ENCODE measurements at regions not wholly inside any gene's neighbourhood (a gene's known extent, or its start where the extent isn't known, plus 50 kb on each side); places are given as distances from the start of the nearest gene placed in this dataset.

DNA sequence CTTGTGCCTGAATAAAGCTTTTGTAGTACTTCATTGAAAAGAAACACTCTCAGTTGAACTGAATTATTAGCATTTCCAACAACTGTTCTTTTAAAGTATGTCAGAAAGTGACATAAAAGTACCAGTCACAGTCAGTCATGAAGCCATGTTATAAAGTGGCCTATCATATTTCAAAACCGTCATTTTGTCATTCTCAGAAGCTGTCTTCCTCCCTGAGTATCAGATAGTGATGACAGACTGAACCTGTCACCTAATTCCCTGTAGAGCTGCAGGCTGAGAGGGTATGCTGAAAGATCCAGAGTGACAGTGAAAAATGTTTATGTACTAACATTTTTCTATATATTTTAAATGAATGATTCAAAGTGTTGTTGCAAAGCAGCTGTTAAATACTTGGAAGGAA is 1121.7 kb upstream of the PRMT6 start:
- no peak overlapping the region for H3K4me3 ChIP-seq (replicated peaks in 1 of 2; ENCODE audit: low read depth in 2 of 2, low read length in 2 of 2)
- TF ChIP-seq, protein P1, sequence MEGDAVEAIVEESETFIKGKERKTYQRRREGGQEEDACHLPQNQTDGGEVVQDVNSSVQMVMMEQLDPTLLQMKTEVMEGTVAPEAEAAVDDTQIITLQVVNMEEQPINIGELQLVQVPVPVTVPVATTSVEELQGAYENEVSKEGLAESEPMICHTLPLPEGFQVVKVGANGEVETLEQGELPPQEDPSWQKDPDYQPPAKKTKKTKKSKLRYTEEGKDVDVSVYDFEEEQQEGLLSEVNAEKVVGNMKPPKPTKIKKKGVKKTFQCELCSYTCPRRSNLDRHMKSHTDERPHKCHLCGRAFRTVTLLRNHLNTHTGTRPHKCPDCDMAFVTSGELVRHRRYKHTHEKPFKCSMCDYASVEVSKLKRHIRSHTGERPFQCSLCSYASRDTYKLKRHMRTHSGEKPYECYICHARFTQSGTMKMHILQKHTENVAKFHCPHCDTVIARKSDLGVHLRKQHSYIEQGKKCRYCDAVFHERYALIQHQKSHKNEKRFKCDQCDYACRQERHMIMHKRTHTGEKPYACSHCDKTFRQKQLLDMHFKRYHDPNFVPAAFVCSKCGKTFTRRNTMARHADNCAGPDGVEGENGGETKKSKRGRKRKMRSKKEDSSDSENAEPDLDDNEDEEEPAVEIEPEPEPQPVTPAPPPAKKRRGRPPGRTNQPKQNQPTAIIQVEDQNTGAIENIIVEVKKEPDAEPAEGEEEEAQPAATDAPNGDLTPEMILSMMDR (IDR thresholded peaks at IDR 0.05; ENCODE audit: low read depth, low read length), result no peak
- DNase-seq (ENCODE audit: low read depth in 2 of 2), result no peak

DNA sequence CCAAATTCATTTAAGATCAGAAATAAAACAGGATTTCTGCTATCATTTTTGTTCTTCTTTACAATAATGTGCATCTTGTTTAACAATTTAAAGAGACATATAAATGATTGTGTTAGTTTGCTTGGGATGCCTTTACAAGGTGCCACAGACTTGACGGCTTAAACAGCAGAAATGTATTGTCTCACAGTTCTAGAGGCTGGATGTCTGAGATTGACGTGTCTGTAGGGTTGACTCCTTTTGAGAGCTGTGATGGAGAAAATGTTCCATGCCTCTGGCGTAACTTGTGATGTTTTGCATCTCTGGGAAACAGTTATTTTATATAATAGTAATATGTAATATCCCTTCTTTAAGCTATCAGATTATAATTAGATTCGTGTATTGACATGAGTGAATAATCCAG is 1091.6 kb upstream of the PRMT6 start:
- H3K4me3 ChIP-seq (replicated peaks in 1 of 2; ENCODE audit: low read depth in 2 of 2, low read length in 2 of 2), result no peak overlapping the region
- no peak for DNase-seq (ENCODE audit: low read depth in 2 of 2)
- TF ChIP-seq, protein P1 (IDR thresholded peaks at IDR 0.05; ENCODE audit: low read depth, low read length), result no peak

DNA sequence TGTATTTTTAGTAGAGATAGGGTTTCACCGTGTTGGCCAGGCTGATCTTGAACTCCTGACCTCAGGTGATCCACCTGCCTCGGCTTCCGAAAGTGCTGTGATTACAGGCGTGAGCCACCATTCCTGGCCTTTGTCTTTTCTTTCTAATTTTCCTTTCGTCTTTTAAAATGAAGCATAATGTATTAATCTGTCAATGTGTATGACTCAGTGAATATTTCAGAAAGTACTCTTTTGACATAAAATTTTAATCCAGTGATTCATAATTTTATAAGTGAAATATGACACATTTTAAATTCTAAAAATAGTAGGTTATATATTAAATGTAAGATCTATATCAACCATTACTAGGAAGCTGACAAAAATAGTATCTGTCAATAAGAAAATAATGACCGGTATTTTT is 1059.0 kb upstream of the PRMT6 start:
- no peak for DNase-seq (ENCODE audit: low read depth in 2 of 2)
- H3K4me3 ChIP-seq (replicated peaks in 1 of 2; ENCODE audit: low read depth in 2 of 2, low read length in 2 of 2), result no peak overlapping the region
- TF ChIP-seq, protein P1 (IDR thresholded peaks at IDR 0.05; ENCODE audit: low read depth, low read length), result no peak

DNA sequence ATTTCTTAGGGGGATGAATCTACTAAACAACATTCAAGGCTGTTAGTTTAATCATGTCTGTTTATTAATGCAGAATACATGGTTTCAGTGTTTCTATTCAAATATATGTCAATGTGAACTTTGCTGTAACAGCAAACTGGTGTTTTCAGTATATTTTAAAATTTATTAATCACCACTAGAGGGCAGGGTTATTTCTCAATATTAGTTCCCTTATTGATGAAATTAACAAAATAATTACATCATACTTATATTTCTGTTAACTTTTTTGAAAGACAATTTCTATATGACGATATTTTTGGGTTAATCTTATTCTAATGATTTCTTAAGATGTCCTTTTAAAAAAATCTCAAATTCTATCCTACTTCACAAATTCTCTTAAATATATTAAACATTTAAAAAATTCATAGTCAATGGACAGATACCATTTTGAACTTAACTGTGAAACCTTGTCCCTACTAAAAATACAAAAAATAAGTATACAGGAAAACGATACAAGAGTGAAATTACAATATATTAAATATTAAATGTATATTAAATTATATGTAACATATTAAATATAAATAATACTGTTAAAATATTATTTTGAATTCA is 1034.1 kb upstream of the PRMT6 start:
- no peak overlapping the region for H3K4me3 ChIP-seq (replicated peaks in 1 of 2; ENCODE audit: low read depth in 2 of 2, low read length in 2 of 2)
- peak; percentile 2 to 17 for DNase-seq (ENCODE audit: low read depth in 2 of 2)
- TF ChIP-seq, protein P1 (IDR thresholded peaks at IDR 0.05; ENCODE audit: low read depth, low read length), result peak; percentile 18

DNA sequence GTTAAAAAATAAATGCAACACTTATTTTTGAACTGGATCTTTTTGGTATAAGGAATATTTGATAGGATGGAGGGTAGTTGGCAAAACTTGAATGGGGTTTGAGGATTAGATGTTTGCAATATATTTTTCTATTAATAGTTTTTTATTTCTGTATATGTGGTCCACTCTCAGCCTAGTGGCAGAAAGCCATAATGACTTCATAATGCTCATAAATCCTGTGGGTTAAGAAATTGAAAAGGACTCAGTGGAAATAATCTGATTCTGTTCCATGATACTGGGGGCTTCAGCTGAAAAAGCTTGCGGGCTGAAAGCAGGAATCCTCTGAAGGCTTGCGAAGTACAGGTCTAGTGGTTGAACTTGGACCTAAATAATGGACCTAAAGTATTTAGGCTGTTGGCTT is 1028.6 kb upstream of the PRMT6 start:
- no peak overlapping the region for H3K4me3 ChIP-seq (replicated peaks in 1 of 2; ENCODE audit: low read depth in 2 of 2, low read length in 2 of 2)
- DNase-seq (ENCODE audit: low read depth in 2 of 2), result no peak
- TF ChIP-seq, protein P1 (IDR thresholded peaks at IDR 0.05; ENCODE audit: low read depth, low read length), result no peak

DNA sequence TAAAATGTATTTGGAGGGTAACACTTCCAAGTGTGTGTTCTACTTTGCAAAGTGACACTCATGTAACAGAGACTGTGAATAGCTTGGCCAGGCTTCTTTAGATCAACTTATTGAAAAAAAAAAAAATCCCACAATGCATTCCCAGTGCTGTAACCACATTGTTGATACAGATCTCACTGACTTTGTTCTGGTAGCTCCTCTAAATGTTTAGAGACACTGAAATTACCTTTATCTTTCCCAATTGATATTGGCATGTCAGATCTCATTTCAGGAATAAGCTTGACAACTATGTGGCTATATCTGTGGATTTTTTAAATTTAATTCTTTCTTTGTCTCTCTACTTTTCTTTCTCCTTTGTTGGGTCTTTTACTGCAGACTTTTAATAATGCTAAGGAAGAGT is 1018.9 kb upstream of the PRMT6 start:
- TF ChIP-seq, protein P1 (IDR thresholded peaks at IDR 0.05; ENCODE audit: low read depth, low read length), result no peak
- H3K4me3 ChIP-seq (replicated peaks in 1 of 2; ENCODE audit: low read depth in 2 of 2, low read length in 2 of 2), result no peak overlapping the region
- no peak for DNase-seq (ENCODE audit: low read depth in 2 of 2)

DNA sequence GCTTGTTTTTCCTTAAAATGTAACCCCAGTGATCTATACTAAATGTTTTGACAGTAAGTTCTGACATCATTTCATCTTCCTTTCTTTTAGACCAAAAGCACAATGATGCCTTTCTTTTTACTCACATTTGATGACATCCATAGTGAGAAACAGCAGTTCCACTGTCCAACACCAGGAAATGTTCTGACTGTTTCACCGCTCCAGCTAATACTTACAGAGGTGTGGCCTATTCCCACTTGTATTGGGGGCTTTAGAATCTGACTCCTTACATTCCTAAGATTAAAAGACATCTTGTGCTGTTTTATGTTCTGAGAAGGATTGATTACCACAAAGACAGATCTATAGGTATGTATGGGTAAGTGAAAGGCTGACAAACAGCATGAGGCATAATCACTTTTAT is 1018.2 kb upstream of the PRMT6 start:
- TF ChIP-seq, protein P1 (IDR thresholded peaks at IDR 0.05; ENCODE audit: low read depth, low read length), result no peak
- DNase-seq (ENCODE audit: low read depth in 2 of 2), result no peak
- no peak overlapping the region for H3K4me3 ChIP-seq (replicated peaks in 1 of 2; ENCODE audit: low read depth in 2 of 2, low read length in 2 of 2)

Measured in cardiac fibroblast (primary cell).